GM12878 (cell line): ENCODE measurements at regions not wholly inside any gene's neighbourhood (a gene's known extent, or its start where the extent isn't known, plus 50 kb on each side); places are given as distances from the start of the nearest gene placed in this dataset.

ENCODE experiments used
- ATAC-seq: fragments of 200-7000 bp; cut with Tn5 transposase; 3 replicates; pipeline ENCODE4 v1.9.1; 2020; ENCODE audit warnings: mild to moderate bottlenecking, moderate library complexity
- BruUV-seq: library from RNA; stranded (reverse); fragments of 400-500 nt; replicated peaks from 2 replicates; lab custom pipeline; 2021; lab: Mats Ljungman, UMichigan
- CTCF ChIA-PET: fragments of 300-600 bp; sonication (Branson Sonifier 250); formaldehyde crosslinking; extraction: SDS; loops from one replicate; lab custom pipeline; 2021; ENCODE audit warnings: inconsistent platforms; lab: Yijun Ruan, JAX
- POLR2A ChIA-PET: fragments of 350-600 bp; formaldehyde crosslinking; extraction: SDS; loops from one replicate; lab custom pipeline; 2021; ENCODE audit warnings: inconsistent platforms; lab: Charles Lee
- RAD21 ChIA-PET: fragments of 300-600 bp; sonication (Branson Sonifier 250); formaldehyde crosslinking; loops from one replicate; lab custom pipeline; 2023; ENCODE audit warnings: antibody characterized with exemption; ENCODE audit not compliant: unreplicated experiment; lab: Charles Lee
- SMC1A ChIA-PET: fragments of 300-600 bp; sonication (Branson Sonifier 250); formaldehyde crosslinking; loops from one replicate; lab custom pipeline; 2023; ENCODE audit not compliant: unreplicated experiment, uncharacterized antibody; lab: Charles Lee
- DNase-seq: peaks from one replicate; pipeline ENCODE4 v3.0.0-alpha.2; 2011; ENCODE audit warnings: low read depth, low spot score
- FAIRE-seq: peaks from 3 replicates; lab custom pipeline; 2011; peaks lifted over from hg19 to GRCh38; lab: Jason Lieb, UNC
- H2AFZ ChIP-seq: 2 replicates; pipeline ENCODE4 v1.6.0; 2011; ENCODE audit warnings: low read depth, low read length, control low read depth; ENCODE audit not compliant: control insufficient read depth
- H3K27ac ChIP-seq: 2 replicates; pipeline ENCODE4 v1.5.1; 2011; ENCODE audit warnings: control low read depth; ENCODE audit not compliant: control insufficient read depth, insufficient read depth
- H3K27me3 ChIP-seq, 2 experiments: replicated peaks in 1 of 2; 2 replicates each; pipeline versions ENCODE4 v1.6.0 to v1.6.1; 2011; ENCODE audit warnings: low read length in 1 of 2; ENCODE audit not compliant: control insufficient read depth in 2 of 2, insufficient read depth in 2 of 2
- H3K36me3 ChIP-seq, 2 experiments: 2 replicates each; pipeline ENCODE4 v1.5.1; 2011; ENCODE audit warnings: low read length in 1 of 2; ENCODE audit not compliant: control insufficient read depth in 2 of 2, insufficient read depth in 2 of 2
- H3K4me1 ChIP-seq: 2 replicates; pipeline ENCODE4 v1.6.1; 2011; ENCODE audit warnings: mild to moderate bottlenecking, low read length, moderate library complexity, mixed read lengths; ENCODE audit not compliant: control insufficient read depth, insufficient read depth
- H3K4me2 ChIP-seq: 2 replicates; pipeline ENCODE4 v1.6.0; 2011; ENCODE audit warnings: control low read depth; ENCODE audit not compliant: control insufficient read depth, insufficient read depth
- H3K4me3 ChIP-seq: fragments of 200-600 bp; sonication (generic); 2 replicates; pipeline ENCODE4 v1.5.1; 2016
- H3K79me2 ChIP-seq: 2 replicates; pipeline ENCODE4 v1.6.0; 2011; ENCODE audit warnings: low read length; ENCODE audit not compliant: control insufficient read depth, insufficient read depth
- H3K9ac ChIP-seq: 2 replicates; pipeline ENCODE4 v1.8.0; 2011; ENCODE audit warnings: low read length, control low read depth, mixed read lengths; ENCODE audit not compliant: control insufficient read depth, insufficient read depth
- H3K9me3 ChIP-seq: replicated peaks from 3 replicates; pipeline ENCODE4 v1.5.1; 2011; ENCODE audit warnings: mild to moderate bottlenecking, low read length; ENCODE audit not compliant: control insufficient read depth, insufficient read depth
- H4K20me1 ChIP-seq: 2 replicates; pipeline ENCODE4 v1.6.0; 2011; ENCODE audit not compliant: control insufficient read depth, insufficient read depth
- BCL11A ChIP-seq: IDR thresholded peaks from 2 replicates; pipeline ENCODE4 v1.6.1; 2011; ENCODE audit warnings: low read depth, low read length
- BHLHE40 ChIP-seq, 2 experiments: fragments of 450-650 bp in 1 of 2; IDR thresholded peaks; 2 replicates each; pipeline ENCODE4 v1.6.1; 2011 to 2017; ENCODE audit warnings: low read depth in 2 of 2, borderline replicate concordance in 1 of 2, improper control_type of control experiment in 1 of 2, low read length in 1 of 2, mild to moderate bottlenecking in 1 of 2
- CHD2 ChIP-seq: IDR thresholded peaks from 2 replicates; pipeline ENCODE4 v1.6.1; 2011; ENCODE audit warnings: low read depth, low read length, improper control_type of control experiment, borderline replicate concordance
- CREB1 ChIP-seq: IDR thresholded peaks from 2 replicates; pipeline ENCODE4 v1.6.1; 2012; ENCODE audit warnings: low read depth, mild to moderate bottlenecking, inconsistent platforms
- FOXM1 ChIP-seq: IDR thresholded peaks from 2 replicates; pipeline ENCODE4 v1.6.1; 2012; ENCODE audit warnings: low read depth, mild to moderate bottlenecking, inconsistent platforms, low read length, moderate library complexity
- HDGF ChIP-seq: fragments of 450-650 bp; IDR thresholded peaks from 2 replicates; pipeline ENCODE4 v1.6.1; 2016; ENCODE audit warnings: antibody characterized with exemption
- KDM1A ChIP-seq: fragments of 200-600 bp; sonication (generic); IDR thresholded peaks from 2 replicates; pipeline ENCODE4 v1.6.1; 2016; ENCODE audit warnings: borderline replicate concordance
- LARP7 ChIP-seq: fragments of 450-650 bp; IDR thresholded peaks from 2 replicates; pipeline ENCODE4 v1.6.1; 2017; ENCODE audit warnings: mild to moderate bottlenecking
- NFIC ChIP-seq: IDR thresholded peaks from 2 replicates; pipeline ENCODE4 v1.6.1; 2012; ENCODE audit warnings: low read depth, mild to moderate bottlenecking, inconsistent platforms, low read length, moderate library complexity
- NFYA ChIP-seq: IDR thresholded peaks from 2 replicates; pipeline ENCODE4 v1.6.1; 2011; ENCODE audit warnings: low read depth, mild to moderate bottlenecking, low read length, improper control_type of control experiment, borderline replicate concordance
- PML ChIP-seq: IDR thresholded peaks from 2 replicates; pipeline ENCODE4 v1.6.1; 2012; ENCODE audit warnings: low read length, inconsistent platforms
- POLR2A ChIP-seq: IDR thresholded peaks from 2 replicates; pipeline ENCODE4 v1.6.1; 2011; ENCODE audit warnings: low read depth, mild to moderate bottlenecking, low read length
- RBBP5 ChIP-seq: fragments of 200-600 bp; sonication (generic); conservative IDR thresholded peaks from 2 replicates; pipeline ENCODE4 v1.6.1; 2016
- ZNF24 ChIP-seq: fragments of 450-650 bp; IDR thresholded peaks from 2 replicates; pipeline ENCODE4 v1.6.1; 2017; ENCODE audit warnings: antibody characterized with exemption, mild to moderate bottlenecking
- ZNF622 ChIP-seq: fragments of 450-650 bp; IDR thresholded peaks from 2 replicates; pipeline ENCODE4 v1.6.1; 2017; ENCODE audit warnings: mild to moderate bottlenecking, inconsistent platforms
- WGBS: methylation state at CpG from one replicate; pipeline ENCODE4 v1.1.6; 2016; ENCODE audit warnings: low lambda C conversion rate; ENCODE audit not compliant: insufficient replicate concordance, insufficient coverage; ENCODE audit errors: missing lambda C conversion rate; 5-methylcytosine and 5-hydroxymethylcytosine counted together
- in situ Hi-C: fragments of 300-500 bp; cut with MboI; formaldehyde crosslinking; loops from 9 replicates; pipeline ENCODE4 v1.14.3; 2018; ENCODE audit warnings: mixed read lengths
- intact Hi-C: fragments of 100-400 bp; cut with micrococcal nuclease; formaldehyde crosslinking; loops from one replicate; pipeline ENCODE4 v1.14.2; 2022; ENCODE audit not compliant: unreplicated experiment
- TF ChIP-seq, protein P1 (sequence below): IDR thresholded peaks from 2 replicates; pipeline ENCODE4 v1.6.1; 2012; ENCODE audit warnings: low read depth, low read length, improper control_type of control experiment
- TF ChIP-seq, protein P2 (sequence below): IDR thresholded peaks from 2 replicates; pipeline ENCODE4 v1.6.1; 2011; ENCODE audit warnings: borderline replicate concordance, low read depth, mild to moderate bottlenecking, moderate library complexity, mixed read lengths, low read length; ENCODE audit not compliant: insufficient read depth; ENCODE audit errors: extremely low read length

DNA sequence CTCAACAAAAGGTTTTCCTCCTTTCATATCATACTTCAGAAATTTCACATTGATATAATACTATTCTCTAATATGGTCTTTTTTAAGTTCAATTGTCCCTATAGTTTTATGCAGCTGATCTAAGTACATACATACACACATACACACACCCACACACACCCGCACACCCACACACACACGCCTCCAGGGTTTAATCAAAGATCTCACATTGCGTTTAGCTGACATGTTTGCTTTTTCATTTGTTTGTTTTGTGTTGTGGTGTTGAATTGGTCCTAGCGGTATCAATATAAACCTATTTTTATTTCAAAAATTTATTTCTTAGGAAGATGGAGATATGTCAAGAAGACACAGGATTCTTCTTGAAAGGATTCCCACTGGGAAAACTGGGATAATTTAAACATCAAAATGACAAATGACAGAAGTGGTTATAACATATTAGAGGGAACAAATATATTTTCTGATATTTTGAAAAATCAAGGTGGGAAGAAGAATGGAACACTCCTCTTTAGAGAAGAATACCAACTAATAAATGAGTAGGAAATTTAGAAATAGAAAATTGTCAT lies 434.9 kb upstream of the SLC30A5 start:
- ChIA-PET RAD21 (interaction anchor here (1.3 kb wide), 1 partner anchor 372 kb away, joined by 3 read pairs; no protein-coding TSS in a partner anchor), CTCF (interaction anchor here (0.6 kb wide), 1 partner anchor 35 kb away, joined by 3 read pairs; no protein-coding TSS in a partner anchor), SMC1A (no interaction called here), POLR2A (no interaction called here)
- FAIRE-seq (no peak), DNase-seq (no peak), ATAC-seq (no peak)
- H4K20me1 ChIP-seq, result peaks cover 5% of the 10 kb centered on the region; the same call in 1 of the 2 replicates
- H3K4me1 ChIP-seq, result no peaks in the 10 kb centered on the region
- H3K27ac ChIP-seq, result no peak overlapping the region
- in situ Hi-C loops (no loop called here), intact Hi-C loops (no loop called here)
- no peaks in the 10 kb centered on the region for H3K79me2 ChIP-seq
- 67% methylated on average over 4 of the region's 4 CpGs for WGBS
- no peak overlapping the region for H2AFZ ChIP-seq
- no peak overlapping the region for H3K9ac ChIP-seq
- no TSS peak for BruUV-seq
- TF ChIP-seq ZNF24 (no peak), NFYA (no peak), CREB1 (no peak), LARP7 (no peak), ZNF622 (no peak), NFIC (no peak), KDM1A (no peak), FOXM1 (no peak), HDGF (no peak), BHLHE40 (IDR thresholded peaks at IDR 0.05; ENCODE audit: borderline replicate concordance in 1 of 2, low read depth in 2 of 2, low read length in 1 of 2) (no peak), RBBP5 (no peak), CHD2 (no peak), PML (no peak), BCL11A (no peak), POLR2A (no peak)
- TF ChIP-seq, protein P1, sequence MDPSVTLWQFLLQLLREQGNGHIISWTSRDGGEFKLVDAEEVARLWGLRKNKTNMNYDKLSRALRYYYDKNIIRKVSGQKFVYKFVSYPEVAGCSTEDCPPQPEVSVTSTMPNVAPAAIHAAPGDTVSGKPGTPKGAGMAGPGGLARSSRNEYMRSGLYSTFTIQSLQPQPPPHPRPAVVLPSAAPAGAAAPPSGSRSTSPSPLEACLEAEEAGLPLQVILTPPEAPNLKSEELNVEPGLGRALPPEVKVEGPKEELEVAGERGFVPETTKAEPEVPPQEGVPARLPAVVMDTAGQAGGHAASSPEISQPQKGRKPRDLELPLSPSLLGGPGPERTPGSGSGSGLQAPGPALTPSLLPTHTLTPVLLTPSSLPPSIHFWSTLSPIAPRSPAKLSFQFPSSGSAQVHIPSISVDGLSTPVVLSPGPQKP, result no peak
- TF ChIP-seq, protein P2, sequence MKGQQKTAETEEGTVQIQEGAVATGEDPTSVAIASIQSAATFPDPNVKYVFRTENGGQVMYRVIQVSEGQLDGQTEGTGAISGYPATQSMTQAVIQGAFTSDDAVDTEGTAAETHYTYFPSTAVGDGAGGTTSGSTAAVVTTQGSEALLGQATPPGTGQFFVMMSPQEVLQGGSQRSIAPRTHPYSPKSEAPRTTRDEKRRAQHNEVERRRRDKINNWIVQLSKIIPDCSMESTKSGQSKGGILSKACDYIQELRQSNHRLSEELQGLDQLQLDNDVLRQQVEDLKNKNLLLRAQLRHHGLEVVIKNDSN, result no peak
- H3K27me3 ChIP-seq, result no peaks in the 10 kb centered on the region; a peak in 3 of 4 replicates
- H3K36me3 ChIP-seq, result no peaks in the 10 kb centered on the region
- H3K4me2 ChIP-seq, result no peak overlapping the region
- no peak overlapping the region for H3K4me3 ChIP-seq
- H3K9me3 ChIP-seq, result no peaks in the 10 kb centered on the region
